ENCODE measurements at regions not wholly inside any gene's neighbourhood (a gene's known extent, or its start where the extent isn't known, plus 50 kb on each side); places are given as distances from the start of the nearest gene placed in this dataset.
"Not testable (repeated sequence)": the region's sequence is repeated elsewhere in the genome, so short reads cannot be mapped to it uniquely, and the experiment has no call there.

GRCh38 chr2:111509225-111509869, 374.6 kb downstream of the ANAPC1 start:
- not testable (repeated sequence) for DNase-seq; H3K9me3 ChIP-seq (ENCODE audit: control insufficient read depth, low read depth, low read length); H3K27me3 ChIP-seq (ENCODE audit: control insufficient read depth, insufficient read depth, low read length); H3K36me3 ChIP-seq (ENCODE audit: control insufficient read depth, insufficient read depth, low read length); H3K4me3 ChIP-seq (ENCODE audit: low read length); H3K4me1 ChIP-seq (ENCODE audit: control insufficient read depth, insufficient read depth, low read length); H3K27ac ChIP-seq (ENCODE audit: low read length)
- no CpG with 5 or more reads among the region's 6 CpGs for WGBS (ENCODE audit: insufficient coverage, low lambda C conversion rate)

- H3K27ac ChIP-seq (ENCODE audit: low read length); H3K4me3 ChIP-seq (ENCODE audit: low read length); H3K27me3 ChIP-seq (ENCODE audit: control insufficient read depth, insufficient read depth, low read length); H3K4me1 ChIP-seq (ENCODE audit: control insufficient read depth, insufficient read depth, low read length); H3K36me3 ChIP-seq (ENCODE audit: control insufficient read depth, insufficient read depth, low read length); H3K9me3 ChIP-seq (ENCODE audit: control insufficient read depth, low read depth, low read length): not testable (repeated sequence)
- DNase-seq: peak; percentile 26 to 59
- WGBS (ENCODE audit: insufficient coverage, low lambda C conversion rate): no CpG with 5 or more reads among the region's 6 CpGs
These were observed 373.6 kb downstream of the ANAPC1 start for GRCh38 chr2:111510384-111510783.

- not testable (repeated sequence) for DNase-seq; H3K36me3 ChIP-seq (ENCODE audit: control insufficient read depth, insufficient read depth, low read length); H3K27me3 ChIP-seq (ENCODE audit: control insufficient read depth, insufficient read depth, low read length); H3K9me3 ChIP-seq (ENCODE audit: control insufficient read depth, low read depth, low read length); H3K4me1 ChIP-seq (ENCODE audit: control insufficient read depth, insufficient read depth, low read length); H3K4me3 ChIP-seq (ENCODE audit: low read length); H3K27ac ChIP-seq (ENCODE audit: low read length)
- no CpG with 5 or more reads among the region's 3 CpGs for WGBS (ENCODE audit: insufficient coverage, low lambda C conversion rate)
These were observed 372.9 kb downstream of the ANAPC1 start for GRCh38 chr2:111511062-111511461.

GRCh38 chr2:111512378-111512777, 371.6 kb downstream of the ANAPC1 start:
- not testable (repeated sequence) for H3K4me3 ChIP-seq (ENCODE audit: low read length); H3K36me3 ChIP-seq (ENCODE audit: control insufficient read depth, insufficient read depth, low read length); H3K27me3 ChIP-seq (ENCODE audit: control insufficient read depth, insufficient read depth, low read length); H3K4me1 ChIP-seq (ENCODE audit: control insufficient read depth, insufficient read depth, low read length); H3K9me3 ChIP-seq (ENCODE audit: control insufficient read depth, low read depth, low read length); H3K27ac ChIP-seq (ENCODE audit: low read length); DNase-seq
- no CpG with 5 or more reads among the region's 3 CpGs for WGBS (ENCODE audit: insufficient coverage, low lambda C conversion rate)

GRCh38 chr2:111514138-111514537, 369.9 kb downstream of the ANAPC1 start:
- H3K36me3 ChIP-seq (ENCODE audit: control insufficient read depth, insufficient read depth, low read length): not testable (repeated sequence)

GRCh38 chr2:111517050-111517720, 366.8 kb downstream of the ANAPC1 start:
- not testable (repeated sequence) for H3K27ac ChIP-seq (ENCODE audit: low read length); H3K27me3 ChIP-seq (ENCODE audit: control insufficient read depth, insufficient read depth, low read length); H3K4me3 ChIP-seq (ENCODE audit: low read length); H3K9me3 ChIP-seq (ENCODE audit: control insufficient read depth, low read depth, low read length); H3K4me1 ChIP-seq (ENCODE audit: control insufficient read depth, insufficient read depth, low read length); DNase-seq; H3K36me3 ChIP-seq (ENCODE audit: control insufficient read depth, insufficient read depth, low read length)
- no CpG with 5 or more reads among the region's 2 CpGs for WGBS (ENCODE audit: insufficient coverage, low lambda C conversion rate)

More at GRCh38 chr2:111514138-111514537, 369.9 kb downstream of the ANAPC1 start:
- DNase-seq; H3K4me3 ChIP-seq (ENCODE audit: low read length); H3K27ac ChIP-seq (ENCODE audit: low read length); H3K27me3 ChIP-seq (ENCODE audit: control insufficient read depth, insufficient read depth, low read length); H3K9me3 ChIP-seq (ENCODE audit: control insufficient read depth, low read depth, low read length); H3K4me1 ChIP-seq (ENCODE audit: control insufficient read depth, insufficient read depth, low read length): not testable (repeated sequence)
- WGBS (ENCODE audit: insufficient coverage, low lambda C conversion rate): no CpG with 5 or more reads among the region's 4 CpGs

- not testable (repeated sequence) for H3K4me3 ChIP-seq (ENCODE audit: low read length); H3K27me3 ChIP-seq (ENCODE audit: control insufficient read depth, insufficient read depth, low read length); H3K36me3 ChIP-seq (ENCODE audit: control insufficient read depth, insufficient read depth, low read length); H3K27ac ChIP-seq (ENCODE audit: low read length); H3K4me1 ChIP-seq (ENCODE audit: control insufficient read depth, insufficient read depth, low read length); DNase-seq; H3K9me3 ChIP-seq (ENCODE audit: control insufficient read depth, low read depth, low read length)
- WGBS (ENCODE audit: insufficient coverage, low lambda C conversion rate): no CpG with 5 or more reads among the region's 2 CpGs
These were observed 366.3 kb downstream of the ANAPC1 start for GRCh38 chr2:111517721-111518053.

- Histone ChIP-seq H3K36me3 (ENCODE audit: control insufficient read depth, insufficient read depth, low read length) (no peaks in the 10 kb centered on the region), H3K9me3 (ENCODE audit: control insufficient read depth, low read depth, low read length) (no peaks in the 10 kb centered on the region), H3K27me3 (ENCODE audit: control insufficient read depth, insufficient read depth, low read length) (peaks cover 9% of the 10 kb centered on the region), H3K4me3 (ENCODE audit: low read length) (no peak overlapping the region), H3K27ac (ENCODE audit: low read length) (no peak overlapping the region), H3K4me1 (ENCODE audit: control insufficient read depth, insufficient read depth, low read length) (no peaks in the 10 kb centered on the region)
- no peak for DNase-seq
- 100% methylated on average over 1 of the region's 3 CpGs for WGBS (ENCODE audit: insufficient coverage, low lambda C conversion rate)
These were observed 364.9 kb downstream of the ANAPC1 start for GRCh38 chr2:111519071-111519470.

- Histone ChIP-seq H3K4me3 (ENCODE audit: low read length) (no peak overlapping the region), H3K27ac (ENCODE audit: low read length) (no peak overlapping the region), H3K36me3 (ENCODE audit: control insufficient read depth, insufficient read depth, low read length) (no peaks in the 10 kb centered on the region), H3K4me1 (ENCODE audit: control insufficient read depth, insufficient read depth, low read length) (no peaks in the 10 kb centered on the region), H3K9me3 (ENCODE audit: control insufficient read depth, low read depth, low read length) (no peaks in the 10 kb centered on the region), H3K27me3 (ENCODE audit: control insufficient read depth, insufficient read depth, low read length) (peaks cover 9% of the 10 kb centered on the region)
- WGBS (ENCODE audit: insufficient coverage, low lambda C conversion rate): no CpG with 5 or more reads among the region's 5 CpGs
- no peak for DNase-seq
These were observed 361.7 kb downstream of the ANAPC1 start for GRCh38 chr2:111522231-111522768.

GRCh38 chr2:111523009-111523408, 361.0 kb downstream of the ANAPC1 start:
- no peak overlapping the region for H3K27ac ChIP-seq (ENCODE audit: low read length)
- H3K27me3 ChIP-seq (ENCODE audit: control insufficient read depth, insufficient read depth, low read length): peaks cover 9% of the 10 kb centered on the region
- no peak for DNase-seq
- no peaks in the 10 kb centered on the region for H3K36me3 ChIP-seq (ENCODE audit: control insufficient read depth, insufficient read depth, low read length)
- H3K4me1 ChIP-seq (ENCODE audit: control insufficient read depth, insufficient read depth, low read length): no peaks in the 10 kb centered on the region
- no peaks in the 10 kb centered on the region for H3K9me3 ChIP-seq (ENCODE audit: control insufficient read depth, low read depth, low read length)
- H3K4me3 ChIP-seq (ENCODE audit: low read length): no peak overlapping the region
- no CpG with 5 or more reads among the region's 12 CpGs for WGBS (ENCODE audit: insufficient coverage, low lambda C conversion rate)

- H3K9me3 ChIP-seq (ENCODE audit: control insufficient read depth, low read depth, low read length); H3K27me3 ChIP-seq (ENCODE audit: control insufficient read depth, insufficient read depth, low read length); H3K27ac ChIP-seq (ENCODE audit: low read length); H3K4me3 ChIP-seq (ENCODE audit: low read length); DNase-seq; H3K4me1 ChIP-seq (ENCODE audit: control insufficient read depth, insufficient read depth, low read length); H3K36me3 ChIP-seq (ENCODE audit: control insufficient read depth, insufficient read depth, low read length): not testable (repeated sequence)
- no CpG with 5 or more reads among the region's 4 CpGs for WGBS (ENCODE audit: insufficient coverage, low lambda C conversion rate)
These were observed 359.0 kb downstream of the ANAPC1 start for GRCh38 chr2:111525026-111525425.
